Adipocyte (in vitro differentiated cells): ENCODE measurements at regions not wholly inside any gene's neighbourhood (a gene's known extent, or its start where the extent isn't known, plus 50 kb on each side); places are given as distances from the start of the nearest gene placed in this dataset.

Source experiments
- DNase-seq: peaks from one replicate; pipeline ENCODE4 v3.0.0-alpha.2; 2015; ENCODE audit warnings: low read depth
- H3K27me3 ChIP-seq: replicated peaks from 2 replicates; pipeline ENCODE4 v1.7.0; 2013; ENCODE audit warnings: mild to moderate bottlenecking, low read length, moderate library complexity; ENCODE audit not compliant: control insufficient read depth, insufficient read depth
- H3K36me3 ChIP-seq: 2 replicates; pipeline ENCODE4 v1.7.0; 2013; ENCODE audit warnings: low read length, mild to moderate bottlenecking, moderate library complexity; ENCODE audit not compliant: control insufficient read depth, insufficient read depth, severe bottlenecking
- H3K4me1 ChIP-seq: 2 replicates; pipeline ENCODE4 v1.7.0; 2013; ENCODE audit warnings: mild to moderate bottlenecking, low read length, moderate library complexity; ENCODE audit not compliant: control insufficient read depth, insufficient read depth
- H3K4me3 ChIP-seq: 2 replicates; pipeline ENCODE4 v1.7.0; 2013; ENCODE audit warnings: mild to moderate bottlenecking, low read length, moderate library complexity
- H3K9ac ChIP-seq: 2 replicates; pipeline ENCODE4 v1.7.0; 2013; ENCODE audit warnings: mild to moderate bottlenecking, low read length, moderate library complexity
- H3K9me3 ChIP-seq: 2 replicates; pipeline ENCODE4 v1.7.0; 2013; ENCODE audit warnings: mild to moderate bottlenecking, low read length, moderate library complexity; ENCODE audit not compliant: control insufficient read depth

DNA sequence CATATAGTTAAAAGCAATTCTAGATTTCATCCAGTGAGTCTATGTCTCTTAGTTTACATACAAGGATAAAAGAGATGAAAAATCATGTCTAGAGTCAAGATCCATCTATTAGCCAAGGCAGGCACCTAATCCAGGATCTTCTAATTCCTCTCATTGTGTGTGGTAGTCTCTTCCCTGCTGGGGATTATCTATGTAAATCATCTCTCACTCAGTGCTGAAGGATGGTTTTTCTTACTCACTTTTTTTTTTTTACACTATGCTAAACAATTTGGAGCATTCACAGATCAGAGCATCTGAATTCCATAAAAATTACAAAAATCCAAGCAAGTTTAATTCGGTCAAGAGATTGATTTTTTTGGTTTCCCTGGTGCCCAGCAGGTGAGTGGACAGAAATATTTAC is 154.9 kb upstream of the GDNF start:
- no peaks in the 10 kb centered on the region for H3K36me3 ChIP-seq
- H3K4me1 ChIP-seq, result no peaks in the 10 kb centered on the region
- peaks cover 9% of the 10 kb centered on the region for H3K9me3 ChIP-seq
- H3K4me3 ChIP-seq, result no peak overlapping the region
- H3K27me3 ChIP-seq, result peaks cover 36% of the 10 kb centered on the region
- no peak overlapping the region for H3K9ac ChIP-seq
- no peak for DNase-seq

DNA sequence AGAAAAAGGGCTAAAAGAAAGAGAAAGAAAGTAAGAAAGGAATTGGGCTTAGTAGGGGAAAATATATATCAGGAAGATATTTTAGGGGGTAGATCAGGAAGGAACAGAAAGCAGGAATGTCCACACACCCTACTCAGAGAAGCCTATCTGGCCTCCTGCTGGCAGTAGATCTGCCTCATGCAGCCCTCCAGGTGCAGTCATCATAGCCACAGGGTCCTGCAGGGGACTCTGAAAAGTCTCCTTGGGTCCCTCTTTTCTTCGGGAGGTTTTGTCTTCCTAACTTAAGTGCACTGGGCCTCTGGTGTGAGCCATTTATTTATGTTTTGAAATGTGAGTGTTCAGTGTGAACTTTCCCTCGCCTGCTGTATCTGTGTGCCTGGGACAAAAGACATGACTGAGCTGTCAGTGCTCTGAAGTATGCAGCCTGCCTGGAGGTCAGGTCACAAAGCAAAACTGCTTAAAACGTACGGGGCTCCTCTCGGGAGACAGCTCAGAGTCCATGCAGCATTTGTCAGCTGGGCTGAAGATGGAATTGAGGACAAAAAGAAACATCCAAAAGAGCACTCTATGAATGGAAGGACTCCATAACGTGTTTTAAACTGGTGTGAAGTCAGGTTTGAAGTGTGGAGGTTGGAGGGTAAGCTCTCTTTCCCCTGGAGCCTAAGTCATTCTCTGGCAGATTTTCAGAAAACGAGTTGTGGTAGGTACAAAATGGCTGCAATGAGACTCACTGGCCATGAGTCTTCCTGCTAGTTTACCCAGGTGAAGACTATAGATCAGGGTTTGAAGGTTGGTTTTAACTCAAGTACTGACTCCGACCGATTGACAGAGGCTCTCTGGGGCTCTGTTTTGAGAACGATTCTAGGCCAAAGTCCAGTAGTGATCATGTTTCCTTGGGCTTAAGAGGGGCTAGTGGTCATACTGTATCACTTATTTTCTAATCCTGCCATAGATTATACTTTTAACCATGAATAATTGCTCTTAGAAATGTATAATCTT is 151.8 kb upstream of the GDNF start:
- H3K9me3 ChIP-seq, result no peaks in the 10 kb centered on the region
- no peak for DNase-seq
- H3K4me3 ChIP-seq, result no peak overlapping the region
- no peaks in the 10 kb centered on the region for H3K36me3 ChIP-seq
- H3K27me3 ChIP-seq, result peaks cover 42% of the 10 kb centered on the region
- no peaks in the 10 kb centered on the region for H3K4me1 ChIP-seq
- H3K9ac ChIP-seq, result no peak overlapping the region

DNA sequence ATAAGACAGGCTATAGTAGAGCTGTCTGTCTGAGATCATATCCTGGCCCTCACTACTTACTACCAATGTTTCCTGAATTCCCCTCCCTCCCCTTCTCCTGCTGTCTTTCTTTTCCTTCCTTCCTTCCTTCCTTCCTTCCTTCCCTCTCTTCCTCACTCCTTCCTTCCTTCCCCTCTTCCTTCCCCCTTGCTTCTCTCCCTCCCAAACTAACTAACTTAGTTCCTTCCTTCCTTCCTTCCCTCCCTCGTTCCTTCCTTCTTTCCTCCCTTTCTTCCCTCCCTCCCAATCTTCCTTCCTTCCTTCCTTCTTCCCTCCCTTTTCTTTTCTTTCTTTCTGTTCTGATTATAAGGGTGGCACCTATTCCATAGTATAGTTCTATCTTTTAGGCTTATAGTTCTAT is 150.0 kb upstream of the GDNF start:
- peaks cover 43% of the 10 kb centered on the region for H3K27me3 ChIP-seq
- H3K4me1 ChIP-seq, result peaks cover 4% of the 10 kb centered on the region
- DNase-seq, result no peak
- H3K4me3 ChIP-seq, result no peak overlapping the region
- H3K9ac ChIP-seq, result no peak overlapping the region
- no peaks in the 10 kb centered on the region for H3K9me3 ChIP-seq
- no peaks in the 10 kb centered on the region for H3K36me3 ChIP-seq

DNA sequence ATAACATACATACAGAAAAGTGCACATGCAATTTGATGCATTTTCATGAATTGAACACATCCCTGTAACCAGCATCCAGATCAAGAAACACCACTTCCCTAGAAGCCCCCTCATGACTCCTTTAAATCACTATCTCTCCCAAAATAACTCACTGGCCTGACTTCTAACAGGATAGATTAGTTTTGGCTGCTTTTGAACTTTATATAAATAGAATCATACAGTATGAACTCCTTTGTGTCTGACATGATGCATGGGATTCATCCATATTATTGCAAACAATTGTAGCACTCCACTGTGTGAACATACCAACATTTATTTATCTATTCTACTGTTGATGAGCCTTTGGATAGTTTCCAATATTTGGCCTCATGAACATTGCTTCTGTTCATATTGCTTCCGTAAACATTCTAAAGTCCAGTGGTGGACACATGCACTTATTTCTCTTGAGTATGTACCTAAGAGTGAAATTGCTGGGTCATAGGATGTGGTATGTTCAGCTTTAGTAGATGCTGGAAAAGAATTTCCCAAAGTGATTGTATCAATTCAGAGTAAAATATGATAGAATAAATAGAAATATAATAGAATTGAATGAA is 148.7 kb upstream of the GDNF start:
- no peak overlapping the region for H3K9ac ChIP-seq
- peaks cover 41% of the 10 kb centered on the region for H3K27me3 ChIP-seq
- H3K36me3 ChIP-seq, result no peaks in the 10 kb centered on the region
- H3K4me1 ChIP-seq, result peaks cover 16% of the 10 kb centered on the region
- DNase-seq, result no peak
- no peak overlapping the region for H3K4me3 ChIP-seq
- no peaks in the 10 kb centered on the region for H3K9me3 ChIP-seq

DNA sequence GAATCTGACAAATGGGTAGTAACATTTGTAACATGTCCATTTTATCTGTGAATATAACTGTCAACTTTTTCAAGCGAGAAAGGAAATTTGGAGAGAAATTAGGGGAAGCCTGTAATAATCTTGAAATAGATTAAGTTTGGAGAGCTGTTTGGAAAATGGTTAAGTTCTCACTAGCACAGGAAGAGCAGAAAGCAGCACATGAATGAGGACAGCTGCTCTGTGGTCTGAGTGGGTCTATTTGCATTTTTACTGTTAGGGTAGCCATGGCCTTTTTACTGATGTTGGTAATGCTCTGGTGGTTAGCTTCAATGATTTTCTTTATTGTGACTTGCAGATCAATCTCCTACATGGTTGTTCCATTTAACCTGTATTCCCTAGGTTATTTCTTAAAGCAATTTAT is 144.5 kb upstream of the GDNF start:
- no peak overlapping the region for H3K4me3 ChIP-seq
- peaks cover 16% of the 10 kb centered on the region for H3K4me1 ChIP-seq
- peaks cover 11% of the 10 kb centered on the region for H3K9me3 ChIP-seq
- DNase-seq, result no peak
- H3K27me3 ChIP-seq, result peaks cover 28% of the 10 kb centered on the region
- H3K9ac ChIP-seq, result no peak overlapping the region
- no peaks in the 10 kb centered on the region for H3K36me3 ChIP-seq

DNA sequence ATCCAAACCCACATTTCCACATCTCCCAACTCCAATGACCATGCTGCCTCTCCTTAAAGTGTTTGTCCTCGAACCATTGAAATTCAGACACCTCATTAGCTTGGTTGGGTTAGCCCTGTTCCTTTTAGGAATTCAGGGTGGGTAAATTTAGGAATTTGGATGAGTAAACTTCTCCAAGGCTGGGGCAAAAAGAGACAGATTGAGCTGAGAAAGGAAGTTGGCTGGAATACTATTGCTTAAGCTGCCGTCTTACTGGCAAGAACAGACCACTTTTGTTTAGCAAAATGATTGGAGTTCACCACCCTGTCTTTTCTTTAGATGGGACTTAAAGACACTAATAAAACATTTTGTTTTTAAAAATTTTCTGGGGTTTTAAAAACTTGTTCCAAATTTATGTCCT is 143.6 kb upstream of the GDNF start:
- H3K9me3 ChIP-seq, result peaks cover 11% of the 10 kb centered on the region
- H3K27me3 ChIP-seq, result peaks cover 23% of the 10 kb centered on the region
- no peaks in the 10 kb centered on the region for H3K36me3 ChIP-seq
- no peak overlapping the region for H3K4me3 ChIP-seq
- H3K9ac ChIP-seq, result no peak overlapping the region
- no peak for DNase-seq
- H3K4me1 ChIP-seq, result peaks cover 16% of the 10 kb centered on the region

DNA sequence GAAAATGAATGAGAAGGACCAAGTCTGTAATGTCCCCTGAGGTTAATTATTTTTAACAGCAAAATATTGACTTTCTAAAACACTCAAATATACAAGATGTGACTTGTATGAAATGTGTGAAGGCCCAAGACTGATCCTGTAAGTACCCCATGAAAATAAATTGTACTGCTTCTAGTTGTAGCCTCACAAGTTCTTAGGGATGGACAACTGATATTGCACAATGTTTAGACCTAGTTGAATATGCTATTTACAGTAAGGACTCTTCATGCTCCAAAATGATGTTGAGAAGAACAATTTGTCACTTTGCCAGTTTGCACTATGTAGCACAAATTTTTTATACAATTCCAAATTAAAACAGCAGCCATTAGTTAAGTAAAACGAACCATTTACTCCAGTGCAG is 139.7 kb upstream of the GDNF start:
- Histone ChIP-seq H3K4me3 (no peak overlapping the region), H3K9me3 (peaks cover 11% of the 10 kb centered on the region), H3K27me3 (peaks cover under 1% of the 10 kb centered on the region), H3K4me1 (peaks cover 9% of the 10 kb centered on the region), H3K9ac (no peak overlapping the region), H3K36me3 (no peaks in the 10 kb centered on the region)
- DNase-seq, result no peak

DNA sequence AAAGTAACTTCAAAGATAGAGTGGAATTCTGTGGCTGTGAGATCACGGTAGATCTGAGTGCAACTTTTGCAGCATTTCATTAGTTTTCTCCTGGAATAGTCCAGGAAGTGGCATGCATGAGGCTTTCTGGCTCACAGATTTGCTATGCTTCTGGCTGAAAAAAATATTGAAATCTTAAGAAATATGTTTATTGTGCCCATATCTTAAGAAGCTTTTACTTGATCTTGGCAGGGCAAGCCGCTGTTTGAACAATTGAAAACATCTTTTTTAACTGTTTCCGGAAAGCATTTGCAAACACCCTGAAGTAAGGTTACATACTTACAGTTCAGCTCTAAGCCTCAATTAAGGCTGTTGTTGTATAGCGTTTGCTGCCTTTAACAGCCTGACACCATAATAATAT is 135.7 kb upstream of the GDNF start:
- no peaks in the 10 kb centered on the region for H3K36me3 ChIP-seq
- peak; percentile 54 for DNase-seq
- H3K4me1 ChIP-seq, result no peaks in the 10 kb centered on the region
- no peaks in the 10 kb centered on the region for H3K27me3 ChIP-seq
- no peak overlapping the region for H3K4me3 ChIP-seq
- peaks cover 4% of the 10 kb centered on the region for H3K9me3 ChIP-seq
- H3K9ac ChIP-seq, result no peak overlapping the region

DNA sequence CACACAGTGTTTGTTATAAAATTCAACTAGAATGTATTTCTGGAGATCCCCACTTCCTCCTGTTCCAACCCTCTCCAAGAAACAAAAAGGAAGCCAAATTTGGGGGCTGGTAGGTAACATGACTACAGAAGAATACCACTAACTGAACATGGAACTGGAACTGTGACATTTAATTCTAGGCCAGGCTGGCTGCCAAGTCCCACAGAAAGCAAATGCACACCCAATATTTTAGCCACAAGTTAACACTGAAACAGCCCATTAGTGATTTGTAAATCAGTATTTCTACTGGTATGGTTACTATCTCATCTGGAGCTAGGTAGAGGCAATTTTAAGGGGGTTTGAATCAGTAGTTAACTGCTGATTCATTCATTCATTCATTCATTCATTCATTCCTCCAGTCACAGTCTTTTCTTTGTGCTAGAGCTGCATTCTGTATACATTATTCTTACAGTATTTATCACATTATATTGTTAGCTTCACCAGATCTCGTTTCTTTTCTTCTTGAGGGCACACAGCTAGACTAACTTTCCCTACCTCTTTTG is 131.7 kb upstream of the GDNF start:
- Histone ChIP-seq H3K9me3 (no peaks in the 10 kb centered on the region), H3K4me3 (no peak overlapping the region), H3K4me1 (no peaks in the 10 kb centered on the region), H3K27me3 (peaks cover 23% of the 10 kb centered on the region), H3K9ac (no peak overlapping the region), H3K36me3 (no peaks in the 10 kb centered on the region)
- DNase-seq, result no peak

DNA sequence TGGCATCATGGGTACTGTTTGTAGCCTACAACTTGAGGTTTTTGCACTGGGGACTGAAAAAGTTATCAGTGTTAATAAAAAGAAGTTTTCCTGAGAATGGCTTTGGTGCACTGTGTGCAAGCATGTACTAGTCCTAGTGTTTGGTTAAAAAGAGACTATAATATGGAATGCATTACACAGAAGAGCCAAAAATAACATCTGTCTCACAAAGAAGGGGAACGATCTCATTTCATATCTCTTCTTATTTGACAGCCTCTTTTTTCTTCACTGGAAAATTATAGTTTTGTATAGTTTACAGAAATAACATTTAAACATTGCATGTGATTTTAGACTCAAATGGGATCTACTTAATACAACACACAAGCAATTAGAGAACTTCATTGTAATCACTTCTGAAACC is 127.0 kb upstream of the GDNF start:
- peak; percentile 46 for DNase-seq
- Histone ChIP-seq H3K36me3 (no peaks in the 10 kb centered on the region), H3K4me1 (no peaks in the 10 kb centered on the region), H3K9ac (no peak overlapping the region), H3K4me3 (no peak overlapping the region), H3K27me3 (peaks cover 23% of the 10 kb centered on the region), H3K9me3 (no peaks in the 10 kb centered on the region)

DNA sequence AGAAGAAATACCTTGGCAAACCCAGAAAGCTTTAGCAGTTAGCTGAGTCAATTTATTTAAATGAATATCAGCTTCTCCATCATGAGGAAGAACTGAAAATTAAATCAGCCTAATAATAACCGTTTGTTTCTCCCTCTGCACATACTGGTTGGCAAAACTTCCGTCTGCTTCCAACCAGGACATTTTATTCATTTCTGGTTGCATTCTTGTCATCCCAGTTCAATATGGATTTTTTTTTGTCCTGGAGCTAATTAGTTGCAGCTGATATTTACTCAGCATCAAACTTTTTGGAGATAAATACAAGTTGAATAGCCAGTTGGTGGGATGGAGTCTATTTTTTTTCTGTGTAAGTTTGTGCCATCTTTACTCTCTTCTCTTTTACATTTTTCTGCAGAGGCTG is 126.5 kb upstream of the GDNF start:
- H3K36me3 ChIP-seq, result no peaks in the 10 kb centered on the region
- peak; percentile 57 for DNase-seq
- no peak overlapping the region for H3K4me3 ChIP-seq
- H3K27me3 ChIP-seq, result peaks cover 23% of the 10 kb centered on the region
- no peaks in the 10 kb centered on the region for H3K9me3 ChIP-seq
- H3K4me1 ChIP-seq, result no peaks in the 10 kb centered on the region
- no peak overlapping the region for H3K9ac ChIP-seq
